Dendritic cell treated with granulocyte-macrophage colony-stimulating factor and Interleukin-4, amounts not matched to agents 40 ng/mL and 50 ng/mL, for 4 days (primary cell): ENCODE measurements at regions not wholly inside any gene's neighbourhood (a gene's known extent, or its start where the extent isn't known, plus 50 kb on each side); places are given as distances from the start of the nearest gene placed in this dataset.
"Not testable (repeated sequence)": the region's sequence is repeated elsewhere in the genome, so short reads cannot be mapped to it uniquely, and the experiment has no call there.

ENCODE experiments used
- H3K27ac Mint-ChIP-seq: one replicate; pipeline ENCODE4 v1.8.0; 2022; ENCODE audit warnings: mild to moderate bottlenecking, mixed read lengths
- H3K27me3 Mint-ChIP-seq: one replicate; pipeline ENCODE4 v1.8.0; 2022; ENCODE audit warnings: mild to moderate bottlenecking, mixed read lengths
- H3K36me3 Mint-ChIP-seq: one replicate; pipeline ENCODE4 v1.8.0; 2022; ENCODE audit warnings: low read depth, mixed read lengths
- H3K4me1 Mint-ChIP-seq: one replicate; pipeline ENCODE4 v1.8.0; 2022; ENCODE audit warnings: low read depth, mixed read lengths
- H3K4me3 Mint-ChIP-seq: one replicate; pipeline ENCODE4 v1.8.0; 2022; ENCODE audit warnings: mild to moderate bottlenecking, moderate library complexity, mixed read lengths
- H3K9me3 Mint-ChIP-seq: one replicate; pipeline ENCODE4 v1.8.0; 2022; ENCODE audit warnings: mixed read lengths
- intact Hi-C: fragments of 100-400 bp; cut with micrococcal nuclease; formaldehyde crosslinking; loops from one replicate; pipeline ENCODE4 v1.15.0; 2022

- peaks cover 16% of the 10 kb centered on the region for H3K36me3 Mint-ChIP-seq
- H3K27me3 Mint-ChIP-seq: peaks cover 36% of the 10 kb centered on the region
- H3K4me1 Mint-ChIP-seq: peaks cover 36% of the 10 kb centered on the region
- intact Hi-C loops: no loop called here
- H3K27ac Mint-ChIP-seq: no peak overlapping the region
- H3K9me3 Mint-ChIP-seq: peaks cover 29% of the 10 kb centered on the region
- no peak overlapping the region for H3K4me3 Mint-ChIP-seq
Measured at GRCh38 chr2:236783417-236784020, 213.9 kb downstream of the ACKR3 start.

GRCh38 chr2:236785611-236786057 is 216.0 kb downstream of the ACKR3 start:
- Mint-ChIP-seq H3K27ac (no peak overlapping the region), H3K27me3 (peaks cover 36% of the 10 kb centered on the region), H3K9me3 (peaks cover 29% of the 10 kb centered on the region), H3K4me1 (peaks cover 41% of the 10 kb centered on the region), H3K36me3 (peaks cover 16% of the 10 kb centered on the region), H3K4me3 (no peak overlapping the region)
- intact Hi-C loops: loop anchor here (5.0 kb wide), 1 partner anchor 68 kb away; no protein-coding TSS in a partner anchor

- H3K4me3 Mint-ChIP-seq: no peak overlapping the region
- intact Hi-C loops: loop anchor here (5.0 kb wide), 1 partner anchor 69 kb away; no protein-coding TSS in a partner anchor
- H3K36me3 Mint-ChIP-seq: peaks cover 16% of the 10 kb centered on the region
- H3K27ac Mint-ChIP-seq: peak overlapping the region; percentile 78
- peaks cover 39% of the 10 kb centered on the region for H3K27me3 Mint-ChIP-seq
- H3K9me3 Mint-ChIP-seq: peaks cover 29% of the 10 kb centered on the region
- H3K4me1 Mint-ChIP-seq: peaks cover 35% of the 10 kb centered on the region
Measured at GRCh38 chr2:236786751-236787150, 217.1 kb downstream of the ACKR3 start.

- H3K36me3 Mint-ChIP-seq: peaks cover 16% of the 10 kb centered on the region
- intact Hi-C loops: loop anchor here (5.0 kb wide), 1 partner anchor 70 kb away; no protein-coding TSS in a partner anchor
- H3K4me1 Mint-ChIP-seq: peaks cover 30% of the 10 kb centered on the region
- peaks cover 39% of the 10 kb centered on the region for H3K27me3 Mint-ChIP-seq
- H3K27ac Mint-ChIP-seq: peak overlapping the region; percentile 78
- not testable (repeated sequence) for H3K4me3 Mint-ChIP-seq
- peaks cover 29% of the 10 kb centered on the region for H3K9me3 Mint-ChIP-seq
Measured at GRCh38 chr2:236787376-236787775, 217.8 kb downstream of the ACKR3 start.

GRCh38 chr2:236787885-236788284 is 218.3 kb downstream of the ACKR3 start:
- intact Hi-C loops: loop anchor here (1.0 to 5.0 kb wide), 2 partner anchors 71 to 83 kb away; no protein-coding TSS in a partner anchor
- H3K27ac Mint-ChIP-seq: peak overlapping the region; percentile 78
- H3K27me3 Mint-ChIP-seq: peaks cover 42% of the 10 kb centered on the region
- peaks cover 16% of the 10 kb centered on the region for H3K36me3 Mint-ChIP-seq
- H3K4me3 Mint-ChIP-seq: no peak overlapping the region
- peaks cover 29% of the 10 kb centered on the region for H3K9me3 Mint-ChIP-seq
- H3K4me1 Mint-ChIP-seq: peaks cover 30% of the 10 kb centered on the region

- peaks cover 16% of the 10 kb centered on the region for H3K36me3 Mint-ChIP-seq
- intact Hi-C loops: no loop called here
- H3K27me3 Mint-ChIP-seq: peaks cover 44% of the 10 kb centered on the region
- H3K4me1 Mint-ChIP-seq: peaks cover 23% of the 10 kb centered on the region
- H3K4me3 Mint-ChIP-seq: no peak overlapping the region
- no peak overlapping the region for H3K27ac Mint-ChIP-seq
- H3K9me3 Mint-ChIP-seq: peaks cover 11% of the 10 kb centered on the region
Measured at GRCh38 chr2:236790963-236791362, 221.3 kb downstream of the ACKR3 start.

GRCh38 chr2:236793023-236794011 is 223.7 kb downstream of the ACKR3 start:
- Mint-ChIP-seq H3K27me3 (peaks cover 53% of the 10 kb centered on the region), H3K27ac (no peak overlapping the region)

GRCh38 chr2:236794176-236794957 is 224.7 kb downstream of the ACKR3 start:
- H3K36me3 Mint-ChIP-seq: no peaks in the 10 kb centered on the region
- peaks cover 12% of the 10 kb centered on the region for H3K4me1 Mint-ChIP-seq
- H3K9me3 Mint-ChIP-seq: no peaks in the 10 kb centered on the region
- peaks cover 57% of the 10 kb centered on the region for H3K27me3 Mint-ChIP-seq
- no peak overlapping the region for H3K27ac Mint-ChIP-seq
- no peak overlapping the region for H3K4me3 Mint-ChIP-seq
- intact Hi-C loops: no loop called here

More at GRCh38 chr2:236793023-236794011, 223.7 kb downstream of the ACKR3 start:
- Mint-ChIP-seq H3K4me1 (peaks cover 17% of the 10 kb centered on the region), H3K36me3 (no peaks in the 10 kb centered on the region), H3K4me3 (no peak overlapping the region), H3K9me3 (no peaks in the 10 kb centered on the region)
- intact Hi-C loops: no loop called here

- no peak overlapping the region for H3K4me3 Mint-ChIP-seq
- H3K9me3 Mint-ChIP-seq: no peaks in the 10 kb centered on the region
- H3K27me3 Mint-ChIP-seq: peaks cover 52% of the 10 kb centered on the region
Measured at GRCh38 chr2:236795169-236795860, 225.7 kb downstream of the ACKR3 start.

GRCh38 chr2:236795861-236796219 is 226.2 kb downstream of the ACKR3 start:
- Mint-ChIP-seq H3K9me3 (no peaks in the 10 kb centered on the region), H3K27ac (no peak overlapping the region), H3K27me3 (peaks cover 47% of the 10 kb centered on the region), H3K4me1 (peaks cover 17% of the 10 kb centered on the region), H3K36me3 (no peaks in the 10 kb centered on the region), H3K4me3 (no peak overlapping the region)
- intact Hi-C loops: no loop called here

More at GRCh38 chr2:236795169-236795860, 225.7 kb downstream of the ACKR3 start:
- intact Hi-C loops: no loop called here
- Mint-ChIP-seq H3K4me1 (peaks cover 15% of the 10 kb centered on the region), H3K27ac (no peak overlapping the region), H3K36me3 (no peaks in the 10 kb centered on the region)

GRCh38 chr2:236796236-236796635 is 226.6 kb downstream of the ACKR3 start:
- H3K27ac Mint-ChIP-seq: no peak overlapping the region
- no peak overlapping the region for H3K4me3 Mint-ChIP-seq
- H3K9me3 Mint-ChIP-seq: no peaks in the 10 kb centered on the region
- intact Hi-C loops: no loop called here
- peaks cover 17% of the 10 kb centered on the region for H3K4me1 Mint-ChIP-seq
- H3K36me3 Mint-ChIP-seq: no peaks in the 10 kb centered on the region
- H3K27me3 Mint-ChIP-seq: peaks cover 47% of the 10 kb centered on the region

GRCh38 chr2:236797411-236797810 is 227.8 kb downstream of the ACKR3 start:
- no peak overlapping the region for H3K27ac Mint-ChIP-seq
- intact Hi-C loops: no loop called here
- H3K9me3 Mint-ChIP-seq: no peaks in the 10 kb centered on the region
- H3K36me3 Mint-ChIP-seq: no peaks in the 10 kb centered on the region
- no peak overlapping the region for H3K4me3 Mint-ChIP-seq
- peaks cover 17% of the 10 kb centered on the region for H3K4me1 Mint-ChIP-seq
- H3K27me3 Mint-ChIP-seq: peaks cover 46% of the 10 kb centered on the region

GRCh38 chr2:236798491-236798890 is 228.9 kb downstream of the ACKR3 start:
- Mint-ChIP-seq H3K36me3 (no peaks in the 10 kb centered on the region), H3K4me1 (peaks cover 17% of the 10 kb centered on the region), H3K27ac (no peak overlapping the region), H3K27me3 (peaks cover 51% of the 10 kb centered on the region), H3K9me3 (no peaks in the 10 kb centered on the region), H3K4me3 (no peak overlapping the region)
- intact Hi-C loops: no loop called here
